ENCODE measurements at regions not wholly inside any gene's neighbourhood (a gene's known extent, or its start where the extent isn't known, plus 50 kb on each side); places are given as distances from the start of the nearest gene placed in this dataset.

DNA sequence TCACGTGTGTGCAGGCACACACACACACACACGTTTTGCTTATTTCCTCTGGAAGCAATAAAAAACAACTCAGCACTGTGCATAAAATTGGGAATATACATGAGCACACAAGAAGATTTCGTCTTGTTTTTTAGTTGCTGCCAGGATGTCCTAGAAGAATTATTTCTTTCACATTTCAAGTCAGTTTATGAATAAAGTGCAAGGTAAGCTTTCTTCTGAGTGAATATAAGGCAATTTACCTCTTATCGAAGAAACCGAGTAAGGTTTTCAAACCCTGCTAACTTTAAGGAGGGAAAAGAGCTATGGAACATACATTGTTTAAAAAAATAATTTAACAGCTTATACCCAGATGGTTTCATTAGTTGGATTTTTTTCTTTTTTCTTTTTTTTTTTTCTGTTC is 855.4 kb upstream of the NR2F2 start:
- TF ChIP-seq, protein P1, sequence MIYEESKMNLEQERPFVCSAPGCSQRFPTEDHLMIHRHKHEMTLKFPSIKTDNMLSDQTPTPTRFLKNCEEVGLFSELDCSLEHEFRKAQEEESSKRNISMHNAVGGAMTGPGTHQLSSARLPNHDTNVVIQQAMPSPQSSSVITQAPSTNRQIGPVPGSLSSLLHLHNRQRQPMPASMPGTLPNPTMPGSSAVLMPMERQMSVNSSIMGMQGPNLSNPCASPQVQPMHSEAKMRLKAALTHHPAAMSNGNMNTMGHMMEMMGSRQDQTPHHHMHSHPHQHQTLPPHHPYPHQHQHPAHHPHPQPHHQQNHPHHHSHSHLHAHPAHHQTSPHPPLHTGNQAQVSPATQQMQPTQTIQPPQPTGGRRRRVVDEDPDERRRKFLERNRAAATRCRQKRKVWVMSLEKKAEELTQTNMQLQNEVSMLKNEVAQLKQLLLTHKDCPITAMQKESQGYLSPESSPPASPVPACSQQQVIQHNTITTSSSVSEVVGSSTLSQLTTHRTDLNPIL (CRISPR knock-in tag; IDR thresholded peaks at IDR 0.05; ENCODE audit: low read depth) = no peak
- TF ChIP-seq, protein P2, sequence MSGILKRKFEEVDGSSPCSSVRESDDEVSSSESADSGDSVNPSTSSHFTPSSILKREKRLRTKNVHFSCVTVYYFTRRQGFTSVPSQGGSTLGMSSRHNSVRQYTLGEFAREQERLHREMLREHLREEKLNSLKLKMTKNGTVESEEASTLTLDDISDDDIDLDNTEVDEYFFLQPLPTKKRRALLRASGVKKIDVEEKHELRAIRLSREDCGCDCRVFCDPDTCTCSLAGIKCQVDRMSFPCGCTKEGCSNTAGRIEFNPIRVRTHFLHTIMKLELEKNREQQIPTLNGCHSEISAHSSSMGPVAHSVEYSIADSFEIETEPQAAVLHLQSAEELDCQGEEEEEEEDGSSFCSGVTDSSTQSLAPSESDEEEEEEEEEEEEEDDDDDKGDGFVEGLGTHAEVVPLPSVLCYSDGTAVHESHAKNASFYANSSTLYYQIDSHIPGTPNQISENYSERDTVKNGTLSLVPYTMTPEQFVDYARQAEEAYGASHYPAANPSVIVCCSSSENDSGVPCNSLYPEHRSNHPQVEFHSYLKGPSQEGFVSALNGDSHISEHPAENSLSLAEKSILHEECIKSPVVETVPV (CRISPR knock-in tag; IDR thresholded peaks at IDR 0.05) = no peak
- TF ChIP-seq OSR1 (CRISPR knock-in tag; IDR thresholded peaks at IDR 0.05) (no peak), ISL1 (CRISPR knock-in tag; IDR thresholded peaks at IDR 0.05) (no peak), TOX (CRISPR knock-in tag; IDR thresholded peaks at IDR 0.05; ENCODE audit: borderline replicate concordance) (no peak), ZFP30 (CRISPR knock-in tag; IDR thresholded peaks at IDR 0.05) (no peak), TCF4 (CRISPR knock-in tag; IDR thresholded peaks at IDR 0.05; ENCODE audit: borderline replicate concordance) (no peak), ZFP3 (CRISPR knock-in tag; IDR thresholded peaks at IDR 0.05) (no peak), ARNTL (CRISPR knock-in tag; IDR thresholded peaks at IDR 0.05; ENCODE audit: borderline replicate concordance, low read depth) (no peak), PPARA (CRISPR knock-in tag; IDR thresholded peaks at IDR 0.05; ENCODE audit: borderline replicate concordance) (no peak), RARB (CRISPR knock-in tag; IDR thresholded peaks at IDR 0.05) (no peak), ZNF565 (CRISPR knock-in tag; conservative IDR thresholded peaks at IDR 0.05; ENCODE audit: low read depth) (no peak)
- TF ChIP-seq, protein P3, sequence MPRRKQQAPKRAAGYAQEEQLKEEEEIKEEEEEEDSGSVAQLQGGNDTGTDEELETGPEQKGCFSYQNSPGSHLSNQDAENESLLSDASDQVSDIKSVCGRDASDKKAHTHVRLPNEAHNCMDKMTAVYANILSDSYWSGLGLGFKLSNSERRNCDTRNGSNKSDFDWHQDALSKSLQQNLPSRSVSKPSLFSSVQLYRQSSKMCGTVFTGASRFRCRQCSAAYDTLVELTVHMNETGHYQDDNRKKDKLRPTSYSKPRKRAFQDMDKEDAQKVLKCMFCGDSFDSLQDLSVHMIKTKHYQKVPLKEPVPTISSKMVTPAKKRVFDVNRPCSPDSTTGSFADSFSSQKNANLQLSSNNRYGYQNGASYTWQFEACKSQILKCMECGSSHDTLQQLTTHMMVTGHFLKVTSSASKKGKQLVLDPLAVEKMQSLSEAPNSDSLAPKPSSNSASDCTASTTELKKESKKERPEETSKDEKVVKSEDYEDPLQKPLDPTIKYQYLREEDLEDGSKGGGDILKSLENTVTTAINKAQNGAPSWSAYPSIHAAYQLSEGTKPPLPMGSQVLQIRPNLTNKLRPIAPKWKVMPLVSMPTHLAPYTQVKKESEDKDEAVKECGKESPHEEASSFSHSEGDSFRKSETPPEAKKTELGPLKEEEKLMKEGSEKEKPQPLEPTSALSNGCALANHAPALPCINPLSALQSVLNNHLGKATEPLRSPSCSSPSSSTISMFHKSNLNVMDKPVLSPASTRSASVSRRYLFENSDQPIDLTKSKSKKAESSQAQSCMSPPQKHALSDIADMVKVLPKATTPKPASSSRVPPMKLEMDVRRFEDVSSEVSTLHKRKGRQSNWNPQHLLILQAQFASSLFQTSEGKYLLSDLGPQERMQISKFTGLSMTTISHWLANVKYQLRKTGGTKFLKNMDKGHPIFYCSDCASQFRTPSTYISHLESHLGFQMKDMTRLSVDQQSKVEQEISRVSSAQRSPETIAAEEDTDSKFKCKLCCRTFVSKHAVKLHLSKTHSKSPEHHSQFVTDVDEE (CRISPR knock-in tag; IDR thresholded peaks at IDR 0.05) = no peak
- TF ChIP-seq, protein P4, sequence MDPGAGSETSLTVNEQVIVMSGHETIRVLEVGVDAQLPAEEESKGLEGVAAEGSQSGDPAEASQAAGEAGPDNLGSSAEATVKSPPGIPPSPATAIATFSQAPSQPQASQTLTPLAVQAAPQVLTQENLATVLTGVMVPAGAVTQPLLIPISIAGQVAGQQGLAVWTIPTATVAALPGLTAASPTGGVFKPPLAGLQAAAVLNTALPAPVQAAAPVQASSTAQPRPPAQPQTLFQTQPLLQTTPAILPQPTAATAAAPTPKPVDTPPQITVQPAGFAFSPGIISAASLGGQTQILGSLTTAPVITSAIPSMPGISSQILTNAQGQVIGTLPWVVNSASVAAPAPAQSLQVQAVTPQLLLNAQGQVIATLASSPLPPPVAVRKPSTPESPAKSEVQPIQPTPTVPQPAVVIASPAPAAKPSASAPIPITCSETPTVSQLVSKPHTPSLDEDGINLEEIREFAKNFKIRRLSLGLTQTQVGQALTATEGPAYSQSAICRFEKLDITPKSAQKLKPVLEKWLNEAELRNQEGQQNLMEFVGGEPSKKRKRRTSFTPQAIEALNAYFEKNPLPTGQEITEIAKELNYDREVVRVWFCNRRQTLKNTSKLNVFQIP (CRISPR knock-in tag; IDR thresholded peaks at IDR 0.05; ENCODE audit: borderline replicate concordance, low read depth) = no peak

Data from SK-N-SH treated with all-trans-retinoic acid at 6 μM for 48 hours (cell line).